Hematopoietic multipotent progenitor cell treated with erythropoietin and hydrocortisone succinate and interleukin-3 and kit ligand, for 15 days (in vitro differentiated cells): ENCODE measurements at regions not wholly inside any gene's neighbourhood (a gene's known extent, or its start where the extent isn't known, plus 50 kb on each side); places are given as distances from the start of the nearest gene placed in this dataset.

ENCODE experiments used
- DNase-seq: peaks from one replicate; pipeline ENCODE4 v3.0.0-alpha.2; 2015; ENCODE audit warnings: low spot score

DNA sequence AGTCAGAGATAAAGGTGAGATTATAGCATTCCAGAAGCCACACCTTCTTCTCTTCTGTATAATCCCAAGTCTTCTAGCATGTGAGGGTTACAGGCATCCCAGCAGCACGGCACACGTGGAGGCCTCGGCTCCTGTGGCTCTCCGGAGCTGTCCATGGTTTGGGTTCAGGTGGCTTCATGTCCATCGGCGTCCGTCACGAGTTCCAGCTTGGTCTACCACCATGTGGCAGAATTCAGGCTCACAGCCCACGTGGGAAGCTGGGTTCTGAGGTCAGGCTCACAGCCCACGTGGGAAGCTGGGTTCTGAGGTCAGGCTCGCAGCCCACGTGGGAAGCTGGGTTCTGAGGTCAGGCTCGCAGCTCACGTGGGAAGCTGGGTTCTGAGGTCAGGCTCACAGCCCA lies 378.3 kb upstream of the SALL3 start:
- no peak for DNase-seq

DNA sequence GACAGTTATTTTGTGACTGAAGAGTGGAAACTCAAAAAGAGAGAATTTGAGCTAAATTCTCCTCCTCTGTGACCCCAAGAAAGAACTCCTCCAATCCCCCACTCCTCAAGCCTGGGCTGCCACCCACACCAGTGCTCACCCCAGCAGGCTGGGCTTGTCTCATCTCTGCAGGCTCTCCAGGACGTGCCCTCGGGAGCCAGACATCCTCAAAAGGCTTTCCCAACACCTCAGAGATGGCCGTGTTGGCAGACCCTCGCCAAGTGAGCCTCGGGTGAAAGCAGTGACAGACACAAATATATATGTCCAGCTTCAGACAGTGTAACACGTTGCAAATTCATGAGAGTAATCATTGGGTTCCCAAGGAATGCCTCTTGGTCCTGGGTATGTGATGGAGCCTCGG lies 377.7 kb upstream of the SALL3 start:
- no peak for DNase-seq

DNA sequence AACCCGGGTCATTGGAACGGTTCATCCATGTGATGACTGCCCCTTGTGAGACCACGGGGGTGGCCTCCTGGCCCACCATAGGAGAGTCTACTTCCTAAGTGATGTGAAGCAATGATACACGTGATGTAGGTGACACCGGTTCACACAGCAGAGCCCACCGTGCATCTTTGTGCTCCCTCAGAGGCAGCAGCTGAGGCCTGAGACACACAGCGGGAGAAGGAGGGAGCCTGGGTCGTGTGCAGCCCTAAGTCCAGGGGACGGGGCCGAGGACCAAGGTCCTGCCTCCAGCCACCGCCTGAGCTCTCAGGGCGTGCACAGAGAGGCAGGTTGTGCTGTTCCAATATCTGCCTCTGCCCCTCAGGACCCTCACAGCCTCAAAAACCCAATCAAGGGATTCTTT lies 377.2 kb upstream of the SALL3 start:
- DNase-seq, result no peak

DNA sequence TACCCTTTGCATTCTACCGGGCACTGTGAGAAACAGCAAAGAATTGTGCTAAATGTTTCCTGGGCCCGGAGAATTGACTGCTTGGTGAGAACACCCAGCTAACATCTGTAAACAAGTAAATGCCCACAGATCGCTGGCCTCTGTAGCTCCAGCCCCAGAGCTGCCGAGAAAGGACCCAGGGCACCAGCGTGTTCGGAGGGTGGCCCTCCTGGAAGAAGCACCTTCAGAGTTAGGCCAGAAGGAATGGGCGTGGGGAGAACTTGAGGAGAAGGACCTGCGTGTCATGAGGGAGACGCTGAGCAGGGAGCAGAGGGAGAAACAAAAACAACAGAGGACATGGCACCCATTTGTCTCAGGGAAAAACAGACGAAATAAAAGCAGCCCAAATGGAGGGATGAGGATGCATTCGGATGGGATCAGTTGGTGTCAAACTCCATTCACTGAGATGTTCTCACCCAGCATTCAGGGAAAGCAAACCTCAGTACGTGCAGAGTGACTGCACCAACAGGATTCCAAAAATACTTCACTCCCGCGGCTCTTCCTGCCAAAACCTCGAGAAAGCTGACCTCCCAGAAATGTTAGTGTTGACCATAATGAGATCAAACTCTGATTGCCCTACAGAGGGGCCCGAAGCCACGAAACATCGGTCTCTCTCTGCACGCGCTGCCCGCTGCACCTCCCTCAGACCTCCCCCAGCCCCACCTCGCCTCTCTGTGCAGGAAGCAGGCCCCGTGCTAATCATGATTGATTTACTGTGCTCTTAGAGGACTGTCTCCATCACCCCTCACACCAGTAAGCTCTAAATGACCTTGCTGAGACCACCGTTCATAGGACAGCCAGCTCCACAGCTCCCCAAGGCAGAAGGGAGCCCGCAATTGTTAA lies 376.3 kb upstream of the SALL3 start:
- no peak for DNase-seq

DNA sequence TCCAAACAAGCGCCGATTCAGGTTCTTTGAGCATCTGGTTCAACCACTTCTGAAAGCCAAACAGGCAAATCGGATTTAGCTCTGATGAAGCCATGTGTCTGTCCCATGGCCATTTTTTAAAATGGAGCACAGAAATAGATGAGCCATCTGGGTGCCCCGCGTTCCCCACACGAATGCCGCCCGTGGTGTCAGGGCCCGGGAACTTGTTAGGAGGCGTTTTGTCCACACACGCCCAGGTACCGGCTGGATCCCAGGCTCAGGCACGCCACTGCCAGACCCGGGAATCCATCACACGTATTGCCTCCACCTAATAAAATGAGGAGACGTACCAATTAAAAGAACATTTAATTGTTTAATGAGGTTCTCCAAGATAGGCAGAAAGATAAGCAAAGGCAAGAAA lies 374.4 kb upstream of the SALL3 start:
- DNase-seq, result no peak

DNA sequence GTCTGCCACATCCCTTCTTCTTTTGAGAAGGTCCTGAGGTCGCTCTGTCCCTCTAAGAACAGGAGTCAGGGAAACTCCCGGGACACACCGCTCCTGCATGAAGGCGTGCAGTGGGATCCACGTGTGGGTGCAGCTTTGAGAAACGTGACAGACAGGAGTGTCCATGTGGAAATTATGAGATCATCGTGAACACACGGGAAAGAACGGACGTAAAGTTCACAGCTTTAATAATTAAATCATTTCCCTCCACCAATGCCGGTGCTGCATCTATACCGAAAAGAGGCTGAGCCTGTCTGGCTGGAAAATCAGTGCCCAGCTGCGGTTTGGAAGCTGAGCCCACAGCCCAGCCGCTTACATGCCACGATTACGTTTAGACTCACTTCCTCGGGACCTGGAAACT lies 372.4 kb upstream of the SALL3 start:
- no peak for DNase-seq

DNA sequence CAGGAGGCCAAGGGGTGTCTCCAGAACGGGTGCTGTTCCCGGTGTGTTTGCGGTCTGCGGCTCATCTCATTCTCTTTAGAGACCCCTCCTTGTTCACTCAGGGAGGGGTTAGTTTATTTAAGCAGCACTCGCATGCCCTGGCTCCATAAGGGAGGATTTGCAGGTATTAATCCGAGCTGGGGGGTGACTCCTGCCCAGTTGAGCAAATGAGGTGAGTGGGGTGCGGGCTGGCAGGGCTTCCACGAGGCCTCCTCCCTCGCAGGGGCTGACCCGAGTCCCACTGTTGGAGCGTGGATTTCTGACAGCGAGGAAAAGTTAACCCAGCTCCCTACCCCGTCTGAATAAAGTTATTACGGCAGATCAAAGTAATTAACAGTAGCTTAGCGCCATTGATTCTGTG lies 371.8 kb upstream of the SALL3 start:
- DNase-seq, result no peak

DNA sequence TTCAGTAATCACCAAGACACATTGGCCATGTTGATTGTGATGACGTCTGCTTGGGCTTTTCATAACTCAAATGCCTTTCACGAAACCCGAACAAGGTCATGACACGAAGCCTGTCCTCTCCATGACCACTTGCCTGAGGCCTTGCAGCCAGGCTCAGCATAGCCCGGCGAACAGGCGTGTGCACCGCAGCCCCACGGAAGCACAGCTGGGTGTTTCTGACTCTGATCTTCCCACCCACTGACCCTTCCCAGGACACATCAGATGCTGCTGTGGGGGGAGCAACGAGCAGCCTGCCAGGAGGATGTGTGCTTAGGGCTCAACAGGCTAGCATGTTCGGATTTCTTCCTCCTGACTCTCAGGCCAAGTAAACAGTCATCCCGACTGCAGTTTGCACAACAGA lies 369.4 kb upstream of the SALL3 start:
- no peak for DNase-seq

DNA sequence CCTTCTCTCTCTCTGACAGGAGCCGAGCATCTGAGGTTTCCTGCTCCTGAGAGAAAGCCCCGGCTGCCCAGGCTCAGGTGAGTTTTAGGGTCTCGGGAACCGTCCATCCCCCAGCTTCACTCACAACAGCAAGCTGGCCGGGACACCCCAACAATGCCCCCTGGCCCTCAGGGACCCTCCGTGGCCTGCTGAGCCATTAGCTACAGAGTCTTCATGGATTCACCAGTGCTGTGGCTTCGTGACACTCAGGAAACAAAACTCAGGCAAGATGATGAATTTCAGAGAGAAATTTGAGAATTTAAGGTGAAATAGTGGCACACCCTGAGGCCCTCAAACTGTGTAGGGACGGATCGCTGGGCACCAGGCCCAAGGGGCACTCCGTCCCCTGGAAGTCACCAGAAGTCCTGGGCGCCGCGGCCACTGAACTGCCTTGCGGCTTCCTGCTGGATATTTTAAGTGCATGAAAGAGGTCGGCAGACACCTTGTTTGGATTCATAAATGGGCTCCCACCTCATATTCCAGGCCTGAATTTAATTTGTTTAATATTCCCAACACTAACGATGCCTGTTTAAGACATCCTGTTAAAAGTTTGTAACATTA lies 368.3 kb upstream of the SALL3 start:
- no peak for DNase-seq

DNA sequence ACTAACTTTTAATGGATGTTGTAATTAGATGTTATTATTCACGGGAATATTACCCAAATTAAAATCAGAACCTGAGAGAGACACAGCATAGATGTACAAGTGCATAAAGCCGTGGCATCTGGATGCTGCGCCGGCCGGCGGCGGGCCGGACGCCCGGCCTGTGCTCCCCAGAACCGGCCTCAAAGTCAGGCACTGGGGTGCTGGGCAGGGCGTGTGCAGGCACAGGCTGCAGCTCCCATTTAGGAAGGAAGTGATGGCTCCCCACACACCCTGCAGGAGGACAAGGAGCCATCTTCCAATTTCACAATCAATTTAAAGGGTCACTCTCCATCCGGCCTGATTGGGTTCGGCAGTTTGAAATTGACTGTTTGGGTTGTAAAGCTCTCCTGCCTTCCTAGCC lies 367.7 kb upstream of the SALL3 start:
- DNase-seq, result no peak

DNA sequence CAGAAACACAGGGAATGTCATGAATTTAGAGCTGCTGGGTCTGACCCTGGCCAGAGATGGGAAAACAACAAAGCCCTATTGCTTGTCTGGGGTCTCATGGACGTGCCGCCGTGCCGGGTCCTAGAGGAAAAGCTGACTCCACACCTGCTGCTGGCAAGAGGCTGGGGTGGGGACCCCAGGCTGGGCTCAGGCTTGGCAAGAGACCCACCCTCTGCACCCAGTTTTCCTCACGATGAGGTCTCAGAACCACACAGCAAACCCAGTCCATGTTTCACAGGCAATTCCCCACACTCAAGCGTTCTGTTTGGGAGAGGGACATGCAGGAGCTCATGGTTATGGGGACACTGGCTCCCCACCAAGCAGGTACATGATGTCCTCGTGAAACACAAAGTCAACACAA lies 367.3 kb upstream of the SALL3 start:
- no peak for DNase-seq

DNA sequence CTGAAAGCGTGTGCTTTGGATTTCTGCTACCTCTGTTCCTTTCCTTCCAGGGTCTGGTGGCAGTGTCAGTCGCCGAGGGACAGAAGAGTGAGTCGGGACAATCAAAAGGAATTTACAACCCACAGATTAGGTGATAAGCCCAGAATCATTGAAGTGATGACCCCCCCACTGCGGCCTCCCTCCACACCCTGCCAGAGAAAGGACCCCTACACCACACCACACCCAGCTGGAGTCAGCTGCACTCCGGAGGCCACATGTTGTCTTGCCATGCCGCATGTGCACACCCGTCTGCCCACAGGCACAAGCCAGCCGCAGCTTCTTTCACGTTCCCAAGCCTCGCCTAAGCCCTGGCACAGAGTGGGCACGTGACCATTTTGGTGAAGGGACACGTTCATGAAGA lies 366.8 kb upstream of the SALL3 start:
- DNase-seq, result no peak

DNA sequence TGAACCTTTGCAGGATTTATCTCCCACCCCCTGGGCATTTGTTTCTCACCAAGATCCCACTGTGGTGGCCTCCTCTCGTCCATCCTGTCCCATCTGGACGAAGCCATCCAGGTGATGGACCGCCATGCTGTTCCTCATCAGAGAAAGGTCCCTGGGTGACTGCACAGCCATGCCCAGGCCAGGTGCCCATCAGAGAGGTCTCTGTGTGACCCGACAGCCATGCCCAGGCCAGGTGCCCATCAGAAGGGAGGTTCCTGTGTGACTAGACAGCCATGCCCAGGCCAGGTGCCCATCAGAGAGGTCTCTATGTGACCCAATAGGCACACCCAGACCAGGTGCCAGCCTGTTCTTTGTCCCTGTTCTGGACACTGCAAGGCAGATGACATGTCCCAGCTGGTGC lies 360.9 kb upstream of the SALL3 start:
- DNase-seq, result no peak

DNA sequence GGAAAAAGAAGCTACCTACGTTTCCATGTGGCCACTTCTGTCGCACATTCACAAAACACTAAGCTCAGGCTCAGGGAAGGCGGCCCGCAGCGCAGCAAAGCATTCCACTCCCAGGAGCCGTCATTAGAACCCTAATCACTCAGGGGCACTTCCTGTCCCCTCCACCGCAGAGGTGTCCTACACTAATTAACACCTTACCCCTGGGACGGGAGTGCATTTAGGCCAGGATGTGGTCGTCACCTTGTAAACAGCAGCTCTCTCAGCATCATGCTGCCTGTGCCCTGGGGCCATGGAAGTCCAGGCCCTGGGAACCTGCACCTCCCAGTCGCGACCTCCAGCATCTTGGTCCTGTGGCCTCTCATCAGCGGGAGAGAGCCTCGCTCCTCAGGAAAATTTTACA lies 359.8 kb upstream of the SALL3 start:
- DNase-seq, result no peak

DNA sequence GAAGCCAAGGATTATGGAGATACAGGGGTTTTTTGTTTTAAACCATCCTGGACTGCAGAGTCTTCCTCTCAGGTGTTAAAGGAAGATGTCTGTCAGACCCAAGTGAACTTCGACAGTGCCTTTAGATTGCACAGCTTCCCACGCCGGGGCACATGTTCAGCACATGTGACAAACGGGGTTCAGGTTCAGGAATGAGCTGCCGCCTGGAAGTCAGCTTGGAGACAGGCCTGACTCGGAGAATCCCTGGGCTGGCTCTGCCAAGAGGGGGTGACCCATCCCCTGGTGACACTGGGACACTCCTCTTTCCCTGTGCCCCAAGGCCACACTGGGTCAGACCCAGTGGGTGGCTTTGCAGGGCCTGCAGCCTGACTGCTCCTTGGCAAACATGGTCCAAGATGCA lies 359.3 kb upstream of the SALL3 start:
- DNase-seq, result no peak

DNA sequence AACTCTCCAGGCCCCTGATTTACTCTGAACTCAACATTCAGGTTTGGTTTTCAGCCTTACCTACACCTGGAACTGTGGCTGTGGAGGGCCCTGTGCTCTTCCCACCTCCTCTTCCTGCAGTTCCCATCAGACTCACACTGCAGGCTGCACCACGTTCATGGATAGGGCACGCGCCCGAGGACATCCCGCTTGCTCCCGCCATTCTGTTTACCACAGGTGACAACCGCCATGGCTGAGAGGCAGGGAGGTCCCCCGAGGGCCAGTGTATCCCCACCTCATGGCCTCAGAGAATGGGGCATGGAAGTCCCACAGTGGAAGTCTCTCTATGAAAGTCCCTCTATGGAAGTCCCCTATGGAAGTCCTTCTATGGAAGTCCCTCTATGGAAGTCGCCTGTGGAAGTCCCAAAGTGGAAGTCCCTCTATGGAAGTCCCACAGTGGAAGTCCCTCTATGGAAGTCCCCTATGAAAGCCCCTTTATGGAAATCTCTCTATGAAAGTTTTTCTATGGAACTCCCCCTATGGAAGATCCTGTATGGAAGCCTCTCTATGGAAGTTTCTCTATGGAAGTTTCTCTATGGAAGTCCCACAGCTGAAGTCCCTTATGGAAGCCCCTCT lies 358.4 kb upstream of the SALL3 start:
- no peak for DNase-seq

DNA sequence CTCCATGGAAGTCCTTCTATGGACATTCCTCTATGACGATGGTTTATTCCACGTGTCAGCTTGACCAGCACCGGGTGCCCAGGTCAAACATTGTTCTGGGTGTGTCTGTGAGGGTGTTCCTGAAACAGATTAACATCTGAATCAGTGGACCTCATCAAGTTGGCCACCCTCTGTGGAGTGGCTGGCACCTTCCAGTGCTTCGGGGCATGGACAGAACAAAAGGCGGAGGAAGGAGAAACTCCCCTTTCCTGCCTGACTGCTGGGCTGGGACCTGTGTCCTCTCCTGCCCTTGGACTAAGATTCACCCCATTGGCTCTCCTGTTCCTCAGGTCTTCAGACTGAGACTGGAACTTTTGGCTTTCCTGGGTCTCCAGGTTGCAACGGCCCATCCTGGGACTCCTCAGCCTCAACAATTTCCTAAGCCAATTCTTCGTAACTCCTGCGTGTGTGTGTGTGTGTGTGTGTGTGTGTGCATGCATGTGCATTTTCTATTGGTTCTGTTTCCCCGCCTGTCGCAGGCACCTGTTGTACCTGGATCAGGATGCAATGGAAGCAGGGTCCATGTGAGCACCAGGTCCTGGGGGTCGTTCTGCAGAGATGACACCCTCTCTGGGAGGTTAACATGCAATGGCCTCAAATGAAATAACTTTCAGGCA lies 357.2 kb upstream of the SALL3 start:
- no peak for DNase-seq

DNA sequence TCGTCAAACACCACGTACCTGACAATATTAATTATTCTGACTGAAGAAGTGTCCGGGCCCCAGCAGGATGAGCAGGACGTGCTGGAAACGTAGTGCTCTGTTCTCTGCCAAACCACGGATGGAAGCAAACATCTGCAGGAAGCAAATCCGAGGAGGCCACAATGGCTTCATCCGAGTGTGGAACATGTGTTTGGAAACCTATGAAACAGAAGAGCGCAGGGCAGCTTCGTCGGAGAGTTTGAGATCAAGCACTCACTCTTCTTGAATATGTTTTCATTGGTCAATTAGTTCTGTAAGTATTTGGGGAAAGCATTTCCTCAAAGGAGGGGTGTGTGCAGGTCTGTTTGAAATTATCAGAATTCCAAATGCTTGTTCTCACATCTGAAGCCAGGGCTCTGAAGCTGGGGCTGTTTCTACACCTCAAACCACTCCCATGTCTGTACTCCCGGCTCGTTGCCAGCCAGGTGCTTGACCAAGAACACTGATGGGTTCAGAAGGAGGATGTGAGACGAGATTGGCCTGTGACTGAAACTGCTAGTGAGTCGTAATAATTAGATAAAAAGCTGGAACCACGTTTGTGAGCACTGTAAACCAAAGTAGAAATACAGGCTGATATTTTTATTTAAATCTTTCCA lies 356.6 kb upstream of the SALL3 start:
- DNase-seq, result no peak

DNA sequence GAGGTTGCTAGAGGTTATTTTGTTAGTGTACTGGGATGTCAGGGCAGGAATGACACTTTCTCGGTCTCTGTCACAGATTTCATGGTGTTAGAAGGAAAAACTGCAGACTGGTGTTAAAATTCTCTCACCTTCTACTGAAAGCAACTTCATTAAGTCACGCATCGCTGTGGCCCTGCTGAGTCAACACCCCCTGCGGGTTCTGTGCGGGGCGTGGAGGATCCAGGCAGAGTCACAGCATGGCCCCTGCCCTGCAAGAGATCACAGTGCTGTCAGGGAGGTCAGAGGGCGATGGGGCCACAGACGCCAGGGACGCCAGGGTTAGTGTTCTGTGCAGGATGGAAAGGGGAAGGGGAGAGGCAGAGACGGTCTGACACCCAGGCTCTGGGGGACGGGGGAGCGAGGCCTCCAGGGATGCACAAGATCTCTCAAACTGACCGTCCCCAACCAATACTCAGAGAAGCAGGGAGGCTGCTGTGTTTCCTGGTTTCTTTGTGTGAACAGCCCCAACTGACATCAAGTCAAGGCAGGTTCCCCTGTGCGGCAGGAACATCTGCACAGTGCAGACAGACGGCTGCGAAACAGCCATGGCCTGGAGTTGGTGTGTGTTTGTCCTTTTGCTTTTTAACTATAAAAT lies 354.9 kb upstream of the SALL3 start:
- no peak for DNase-seq

DNA sequence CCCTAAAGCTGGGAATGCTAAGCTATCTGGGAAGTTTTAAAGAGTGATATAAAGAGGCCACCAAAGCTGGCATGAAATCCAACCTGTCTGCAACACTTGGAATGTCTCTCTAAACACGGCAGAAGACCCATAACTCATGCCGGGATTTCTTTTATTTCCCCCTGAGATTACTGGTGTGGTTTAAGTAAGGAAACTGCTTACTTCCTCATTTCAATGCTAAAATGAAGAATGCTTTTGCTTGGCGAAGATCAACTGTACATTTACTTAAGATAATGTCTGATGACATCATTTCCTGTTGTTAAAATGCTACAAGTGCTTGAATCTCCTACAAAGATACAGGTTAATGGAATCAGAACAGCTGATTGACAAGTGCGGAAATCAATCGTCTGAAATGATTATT lies 353.8 kb upstream of the SALL3 start:
- DNase-seq, result no peak

DNA sequence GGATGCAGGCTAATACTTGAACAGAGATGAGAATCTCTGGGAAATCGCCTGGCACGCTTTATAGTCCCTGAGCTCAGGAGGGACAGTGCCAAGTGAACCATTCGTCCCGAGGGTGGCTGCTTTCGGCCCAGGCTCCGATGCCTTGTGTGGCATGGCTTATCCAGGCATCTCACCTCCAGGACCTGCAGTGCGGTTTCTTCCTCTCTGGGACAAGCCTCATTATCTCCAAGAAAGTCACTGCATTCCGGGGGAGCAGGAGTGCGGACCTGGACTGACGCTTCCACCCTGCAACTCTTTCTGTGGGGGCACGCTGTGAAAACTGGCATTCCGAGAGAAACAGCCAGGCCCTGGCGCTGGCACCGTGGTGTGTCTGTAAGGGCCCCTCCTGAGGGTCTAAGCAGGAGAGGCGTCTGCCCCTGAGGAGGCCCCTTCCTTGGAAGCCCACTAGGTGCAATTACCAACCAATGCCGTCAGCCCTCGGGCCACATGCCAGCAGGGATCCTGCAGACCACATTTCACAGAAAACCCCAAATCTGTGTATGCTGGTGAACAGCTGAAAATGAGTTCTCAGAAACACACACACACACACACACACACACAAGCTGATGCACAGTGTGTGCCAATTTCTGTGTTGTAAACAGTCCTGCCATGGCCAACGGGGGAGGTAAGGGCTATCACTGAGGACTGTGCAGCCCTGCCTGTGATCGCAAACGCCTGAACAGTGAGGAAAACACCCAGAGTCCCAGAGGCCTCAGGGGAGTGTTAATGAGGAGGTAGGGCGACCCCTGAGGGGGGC lies 351.9 kb upstream of the SALL3 start:
- no peak for DNase-seq
